DND-41 (cell line): ENCODE measurements at regions not wholly inside any gene's neighbourhood (a gene's known extent, or its start where the extent isn't known, plus 50 kb on each side); places are given as distances from the start of the nearest gene placed in this dataset.

Experiments
- ATAC-seq: fragments of 200-7000 bp; cut with Tn5 transposase; 3 replicates; pipeline ENCODE4 v1.9.1; 2021; ENCODE audit warnings: low read depth; ENCODE audit not compliant: insufficient read depth
- DNase-seq: peaks from one replicate; pipeline ENCODE4 v3.0.0-alpha.2; 2020
- H2AFZ ChIP-seq: 2 replicates; pipeline ENCODE4 v1.6.0; 2012; ENCODE audit warnings: low read depth, low read length
- H3K27ac ChIP-seq: 2 replicates; pipeline ENCODE4 v1.5.1; 2012; ENCODE audit warnings: low read length, inconsistent platforms
- H3K27me3 ChIP-seq: fragments of 200-600 bp; sonication (generic); 2 replicates; pipeline ENCODE4 v1.6.0; 2012; ENCODE audit warnings: low read length, mild to moderate bottlenecking, inconsistent platforms; ENCODE audit not compliant: insufficient read depth, poor library complexity
- H3K36me3 ChIP-seq: 2 replicates; pipeline ENCODE4 v1.5.1; 2012; ENCODE audit warnings: low read length, inconsistent platforms; ENCODE audit not compliant: insufficient read depth
- H3K4me1 ChIP-seq: 2 replicates; pipeline ENCODE4 v1.5.1; 2012; ENCODE audit warnings: mild to moderate bottlenecking, low read length; ENCODE audit not compliant: insufficient read depth
- H3K4me2 ChIP-seq: 2 replicates; pipeline ENCODE4 v1.6.0; 2012; ENCODE audit warnings: mild to moderate bottlenecking, moderate library complexity, low read length, inconsistent platforms; ENCODE audit not compliant: insufficient read depth
- H3K4me3 ChIP-seq, 2 experiments: fragments of 200-600 bp in 1 of 2; shearing (Covaris generic) in 1 of 2; 2 replicates each; pipeline ENCODE4 v1.5.1; 2012 to 2016; ENCODE audit warnings: inconsistent platforms in 2 of 2, low read length in 2 of 2, mild to moderate bottlenecking in 2 of 2, low read depth in 1 of 2, moderate library complexity in 1 of 2
- H3K79me2 ChIP-seq: 2 replicates; pipeline ENCODE4 v1.6.0; 2012; ENCODE audit warnings: low read length, inconsistent platforms; ENCODE audit not compliant: insufficient read depth
- H3K9ac ChIP-seq: 2 replicates; pipeline ENCODE4 v1.6.0; 2012; ENCODE audit warnings: low read depth, mild to moderate bottlenecking, inconsistent platforms, low read length, moderate library complexity
- H3K9me3 ChIP-seq: 2 replicates; pipeline ENCODE4 v1.5.1; 2012; ENCODE audit warnings: low read length, moderate library complexity, mild to moderate bottlenecking, inconsistent platforms; ENCODE audit not compliant: insufficient read depth, severe bottlenecking
- H4K20me1 ChIP-seq: 2 replicates; pipeline ENCODE4 v1.6.0; 2012; ENCODE audit warnings: low read length; ENCODE audit not compliant: insufficient read depth
- CTCF ChIP-seq: IDR thresholded peaks from 2 replicates; pipeline ENCODE4 v1.5.1; 2012; ENCODE audit warnings: borderline replicate concordance, low read length, moderate library complexity, mild to moderate bottlenecking; ENCODE audit not compliant: poor library complexity, severe bottlenecking; ENCODE audit errors: extremely low read depth
- EZH2 ChIP-seq: IDR thresholded peaks from 3 replicates; pipeline ENCODE4 v1.6.1; 2012; ENCODE audit warnings: borderline replicate concordance, low read depth, mild to moderate bottlenecking, moderate library complexity, low read length, inconsistent platforms; ENCODE audit not compliant: severe bottlenecking

GRCh38 chr1:60716472-60716871 is 365.9 kb upstream of the NFIA start:
- no peaks in the 10 kb centered on the region for H3K4me1 ChIP-seq
- ATAC-seq = no peak
- no peak overlapping the region for H3K4me2 ChIP-seq
- H3K9ac ChIP-seq = no peak overlapping the region
- DNase-seq = no peak
- no peak for TF ChIP-seq CTCF
- TF ChIP-seq EZH2 = no peak
- no peaks in the 10 kb centered on the region for H3K36me3 ChIP-seq
- H3K79me2 ChIP-seq = no peaks in the 10 kb centered on the region
- H3K27me3 ChIP-seq = no peaks in the 10 kb centered on the region
- no peak overlapping the region for H2AFZ ChIP-seq
- no peaks in the 10 kb centered on the region for H4K20me1 ChIP-seq
- no peak overlapping the region for H3K27ac ChIP-seq
- no peak overlapping the region for H3K4me3 ChIP-seq
- no peaks in the 10 kb centered on the region for H3K9me3 ChIP-seq

GRCh38 chr1:60715970-60716369 is 366.4 kb upstream of the NFIA start:
- no peaks in the 10 kb centered on the region for H3K79me2 ChIP-seq
- H3K4me1 ChIP-seq = no peaks in the 10 kb centered on the region
- no peaks in the 10 kb centered on the region for H3K9me3 ChIP-seq
- ATAC-seq (no peak), DNase-seq (no peak)
- H4K20me1 ChIP-seq = no peaks in the 10 kb centered on the region
- H3K4me3 ChIP-seq = no peak overlapping the region
- no peak overlapping the region for H3K4me2 ChIP-seq
- TF ChIP-seq EZH2 (no peak), CTCF (no peak)
- no peak overlapping the region for H3K9ac ChIP-seq
- no peak overlapping the region for H2AFZ ChIP-seq
- no peaks in the 10 kb centered on the region for H3K27me3 ChIP-seq
- H3K27ac ChIP-seq = no peak overlapping the region
- no peaks in the 10 kb centered on the region for H3K36me3 ChIP-seq

GRCh38 chr1:60709426-60709825 is 372.9 kb upstream of the NFIA start:
- Histone ChIP-seq H3K4me2 (no peak overlapping the region), H4K20me1 (no peaks in the 10 kb centered on the region), H3K79me2 (no peaks in the 10 kb centered on the region), H3K27ac (no peak overlapping the region), H2AFZ (no peak overlapping the region), H3K4me1 (no peaks in the 10 kb centered on the region), H3K9me3 (no peaks in the 10 kb centered on the region), H3K9ac (no peak overlapping the region), H3K27me3 (no peaks in the 10 kb centered on the region), H3K36me3 (no peaks in the 10 kb centered on the region), H3K4me3 (no peak overlapping the region)
- DNase-seq = no peak
- TF ChIP-seq CTCF (no peak), EZH2 (no peak)
- no peak for ATAC-seq

- no peaks in the 10 kb centered on the region for H4K20me1 ChIP-seq
- H3K4me3 ChIP-seq = no peak overlapping the region
- no peak for DNase-seq
- H3K4me1 ChIP-seq = no peaks in the 10 kb centered on the region
- H3K9me3 ChIP-seq = no peaks in the 10 kb centered on the region
- no peak overlapping the region for H3K9ac ChIP-seq
- H2AFZ ChIP-seq = no peak overlapping the region
- H3K27me3 ChIP-seq = no peaks in the 10 kb centered on the region
- no peak for TF ChIP-seq EZH2
- no peak for TF ChIP-seq CTCF
- H3K4me2 ChIP-seq = no peak overlapping the region
- no peak overlapping the region for H3K27ac ChIP-seq
- no peak for ATAC-seq
- H3K79me2 ChIP-seq = no peaks in the 10 kb centered on the region
- no peaks in the 10 kb centered on the region for H3K36me3 ChIP-seq
Measured at GRCh38 chr1:60705026-60705425, 377.3 kb upstream of the NFIA start.
